NCI-H1105 (cell line): ENCODE measurements at regions not wholly inside any gene's neighbourhood (a gene's known extent, or its start where the extent isn't known, plus 50 kb on each side); places are given as distances from the start of the nearest gene placed in this dataset.
A peak's percentile ranks its signal among the peaks of the same experiment; 100 is the strongest.
"Not testable (repeated sequence)": the region's sequence is repeated elsewhere in the genome, so short reads cannot be mapped to it uniquely, and the experiment has no call there.

Experiments
- DNase-seq: peaks from one replicate; lab custom pipeline; 2025; lab: John Stamatoyannopoulos, UW

GRCh38 chr5:79924936-79925893 is 65.8 kb downstream of the MTX3 start:
- DNase-seq, result no peak

- DNase-seq, result no peak
Observed at GRCh38 chr5:79923431-79923830, 67.6 kb downstream of the MTX3 start.

GRCh38 chr5:79922626-79923025 is 68.4 kb downstream of the MTX3 start:
- no peak for DNase-seq

GRCh38 chr5:79907452-79907851 is 83.6 kb downstream of the MTX3 start:
- DNase-seq, result not testable (repeated sequence)

GRCh38 chr5:79902571-79902970 is 88.5 kb downstream of the MTX3 start:
- DNase-seq, result not testable (repeated sequence)

- DNase-seq, result no peak
Observed at GRCh38 chr5:79901631-79902030, 89.4 kb downstream of the MTX3 start.

- no peak for DNase-seq
Observed at GRCh38 chr5:79898611-79899010, 92.5 kb downstream of the MTX3 start.

- no peak for DNase-seq
Observed at GRCh38 chr5:79893976-79894375, 97.1 kb downstream of the MTX3 start.

GRCh38 chr5:79893485-79893884 is 97.6 kb downstream of the MTX3 start:
- no peak for DNase-seq

GRCh38 chr5:79890930-79891249 is 100.2 kb downstream of the MTX3 start:
- DNase-seq, result no peak

- no peak for DNase-seq
Observed at GRCh38 chr5:79890119-79890929, 100.7 kb downstream of the MTX3 start.

GRCh38 chr5:79888643-79889042 is 102.4 kb downstream of the MTX3 start:
- no peak for DNase-seq

- DNase-seq, result no peak
Observed at GRCh38 chr5:79886925-79887655, 104.0 kb downstream of the MTX3 start.

- DNase-seq, result peak; percentile 5
Observed at GRCh38 chr5:79886456-79886855, 104.6 kb downstream of the MTX3 start.

- not testable (repeated sequence) for DNase-seq
Observed at GRCh38 chr5:79879880-79880279, 111.2 kb downstream of the MTX3 start.

GRCh38 chr5:79878721-79879336 is 112.2 kb downstream of the MTX3 start:
- no peak for DNase-seq

GRCh38 chr5:79878136-79878679 is 112.9 kb downstream of the MTX3 start:
- DNase-seq, result no peak

GRCh38 chr5:79876456-79876855 is 114.6 kb downstream of the MTX3 start:
- no peak for DNase-seq

GRCh38 chr5:79875230-79875629 is 115.8 kb downstream of the MTX3 start:
- no peak for DNase-seq

GRCh38 chr5:79873187-79873586 is 117.9 kb downstream of the MTX3 start:
- no peak for DNase-seq

GRCh38 chr5:79872291-79872690 is 118.8 kb downstream of the MTX3 start:
- DNase-seq, result no peak
